Endothelial cell of umbilical vein (primary cell): ENCODE measurements at regions not wholly inside any gene's neighbourhood (a gene's known extent, or its start where the extent isn't known, plus 50 kb on each side); places are given as distances from the start of the nearest gene placed in this dataset.
"Not testable (repeated sequence)": the region's sequence is repeated elsewhere in the genome, so short reads cannot be mapped to it uniquely, and the experiment has no call there.

Source experiments
- CTCF ChIP-seq, 2 donors: IDR thresholded peaks; 1 replicate in 1 of 2; 2 replicates in 1 of 2; pipeline ENCODE4 v1.5.1; 2011; ENCODE audit warnings: low read length in 2 of 2, mild to moderate bottlenecking in 2 of 2, moderate library complexity in 2 of 2, control low read depth in 1 of 2, inconsistent platforms in 1 of 2, low read depth in 1 of 2; ENCODE audit not compliant: insufficient read depth in 1 of 2; ENCODE audit errors: extremely low read depth in 1 of 2
- EZH2 ChIP-seq: IDR thresholded peaks from 2 replicates; pipeline ENCODE4 v1.6.1; 2012; ENCODE audit warnings: borderline replicate concordance, low read depth, mild to moderate bottlenecking, moderate library complexity, low read length, inconsistent platforms; ENCODE audit not compliant: severe bottlenecking
- MYC ChIP-seq: IDR thresholded peaks from one replicate; pipeline ENCODE4 v1.6.1; 2011; ENCODE audit warnings: mild to moderate bottlenecking, low read depth, low read length
- POLR2A ChIP-seq: IDR thresholded peaks from 2 replicates; pipeline ENCODE4 v1.6.1; 2012; ENCODE audit warnings: low read depth, mild to moderate bottlenecking, control low read depth, low read length
- POLR2AphosphoS5 ChIP-seq: IDR thresholded peaks from 2 replicates; pipeline ENCODE4 v1.6.1; 2012; ENCODE audit warnings: low read depth, mild to moderate bottlenecking, control low read depth, low read length, moderate library complexity; ENCODE audit not compliant: insufficient read depth

DNA sequence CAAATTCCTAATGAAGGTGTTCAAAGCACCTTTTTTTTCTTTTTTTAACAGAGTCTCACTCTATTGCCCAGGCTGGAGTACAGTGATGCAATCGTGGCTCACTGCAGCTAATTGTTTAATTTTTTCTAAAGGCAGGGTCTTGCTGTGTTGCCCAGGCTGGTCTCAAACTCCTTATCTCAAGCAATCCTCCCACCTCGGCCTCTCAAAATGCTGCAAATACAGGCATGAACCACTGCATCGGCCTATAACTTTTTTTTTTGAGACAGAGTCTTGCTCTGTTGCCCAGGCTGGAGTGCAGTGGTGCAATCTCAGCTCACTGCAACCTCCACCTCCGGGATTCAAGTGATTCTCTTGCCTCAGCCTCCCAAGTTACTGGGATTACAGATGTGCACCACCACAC lies 113.9 kb upstream of the CXADR start:
- TF ChIP-seq CTCF (IDR thresholded peaks at IDR 0.05; ENCODE audit: extremely low read depth in 1 of 2, insufficient read depth in 1 of 2, low read depth in 1 of 2, low read length in 2 of 2); POLR2A; EZH2; POLR2AphosphoS5; MYC: not testable (repeated sequence)
